ENCODE measurements at regions not wholly inside any gene's neighbourhood (a gene's known extent, or its start where the extent isn't known, plus 50 kb on each side); places are given as distances from the start of the nearest gene placed in this dataset.
"Not testable (repeated sequence)": the region's sequence is repeated elsewhere in the genome, so short reads cannot be mapped to it uniquely, and the experiment has no call there.

- Histone ChIP-seq H2AFZ (ENCODE audit: low read length) (no peak overlapping the region), H3K9me3 (replicated peaks; ENCODE audit: insufficient read depth, low read length) (no peaks in the 10 kb centered on the region), H4K20me1 (ENCODE audit: insufficient read depth, low read length) (no peaks in the 10 kb centered on the region), H3K9ac (ENCODE audit: low read length) (no peak overlapping the region), H3K4me1 (ENCODE audit: low read length) (no peaks in the 10 kb centered on the region), H3K27ac (ENCODE audit: low read length) (no peak overlapping the region), H3K79me2 (ENCODE audit: low read length) (no peaks in the 10 kb centered on the region), H3K4me3 (ENCODE audit: low read length) (no peak overlapping the region), H3K9me2 (replicated peaks; ENCODE audit: insufficient read depth, low read length) (no peaks in the 10 kb centered on the region), H3K4me2 (ENCODE audit: low read depth, low read length) (no peak overlapping the region), H3K27me3 (replicated peaks; ENCODE audit: insufficient read depth, low read length) (no peaks in the 10 kb centered on the region), H3K36me3 (replicated peaks; ENCODE audit: insufficient read depth, low read length) (no peaks in the 10 kb centered on the region), H3F3A (ENCODE audit: insufficient read depth, low read length) (no peaks in the 10 kb centered on the region)
- TF ChIP-seq EZH2phosphoT487 (IDR thresholded peaks at IDR 0.05; ENCODE audit: low read length) (no peak), EZH2 (optimal IDR thresholded peaks at IDR 0.05; ENCODE audit: low read depth, low read length) (no peak)
- TF ChIP-seq, protein P1, sequence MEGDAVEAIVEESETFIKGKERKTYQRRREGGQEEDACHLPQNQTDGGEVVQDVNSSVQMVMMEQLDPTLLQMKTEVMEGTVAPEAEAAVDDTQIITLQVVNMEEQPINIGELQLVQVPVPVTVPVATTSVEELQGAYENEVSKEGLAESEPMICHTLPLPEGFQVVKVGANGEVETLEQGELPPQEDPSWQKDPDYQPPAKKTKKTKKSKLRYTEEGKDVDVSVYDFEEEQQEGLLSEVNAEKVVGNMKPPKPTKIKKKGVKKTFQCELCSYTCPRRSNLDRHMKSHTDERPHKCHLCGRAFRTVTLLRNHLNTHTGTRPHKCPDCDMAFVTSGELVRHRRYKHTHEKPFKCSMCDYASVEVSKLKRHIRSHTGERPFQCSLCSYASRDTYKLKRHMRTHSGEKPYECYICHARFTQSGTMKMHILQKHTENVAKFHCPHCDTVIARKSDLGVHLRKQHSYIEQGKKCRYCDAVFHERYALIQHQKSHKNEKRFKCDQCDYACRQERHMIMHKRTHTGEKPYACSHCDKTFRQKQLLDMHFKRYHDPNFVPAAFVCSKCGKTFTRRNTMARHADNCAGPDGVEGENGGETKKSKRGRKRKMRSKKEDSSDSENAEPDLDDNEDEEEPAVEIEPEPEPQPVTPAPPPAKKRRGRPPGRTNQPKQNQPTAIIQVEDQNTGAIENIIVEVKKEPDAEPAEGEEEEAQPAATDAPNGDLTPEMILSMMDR (IDR thresholded peaks at IDR 0.05; ENCODE audit: low read length): no peak
- no peak for DNase-seq
Measured at GRCh38 chr2:51265539-51265938, 233.6 kb upstream of the NRXN1 start.

DNA sequence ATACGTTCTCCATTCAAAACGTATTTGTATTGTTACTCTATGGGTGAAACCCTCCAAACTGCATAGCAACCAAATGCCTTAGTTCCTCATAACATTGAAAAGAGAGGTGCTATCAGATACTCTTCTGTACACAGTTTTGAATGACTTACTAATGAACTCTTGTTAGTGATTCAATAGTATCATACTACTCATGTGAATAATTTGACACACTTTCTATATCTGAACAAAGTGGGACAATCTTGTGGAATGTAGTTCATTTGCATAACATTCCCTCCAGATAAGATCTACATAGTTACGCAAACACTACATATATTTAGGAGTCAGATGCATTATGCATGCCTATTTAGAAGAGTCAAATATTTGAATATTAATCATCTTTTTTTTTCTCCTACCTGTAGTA lies 232.0 kb upstream of the NRXN1 start:
- DNase-seq: no peak

GRCh38 chr2:51263101-51263500 lies 231.2 kb upstream of the NRXN1 start:
- not testable (repeated sequence) for H3K27ac ChIP-seq (ENCODE audit: low read length); H2AFZ ChIP-seq (ENCODE audit: low read length); H3F3A ChIP-seq (ENCODE audit: insufficient read depth, low read length); H3K9me3 ChIP-seq (replicated peaks; ENCODE audit: insufficient read depth, low read length); H3K9me2 ChIP-seq (replicated peaks; ENCODE audit: insufficient read depth, low read length); H4K20me1 ChIP-seq (ENCODE audit: insufficient read depth, low read length); H3K27me3 ChIP-seq (replicated peaks; ENCODE audit: insufficient read depth, low read length); H3K9ac ChIP-seq (ENCODE audit: low read length); H3K79me2 ChIP-seq (ENCODE audit: low read length); H3K36me3 ChIP-seq (replicated peaks; ENCODE audit: insufficient read depth, low read length); H3K4me3 ChIP-seq (ENCODE audit: low read length); DNase-seq; H3K4me2 ChIP-seq (ENCODE audit: low read depth, low read length); H3K4me1 ChIP-seq (ENCODE audit: low read length)

More for the DNA sequence above, 232.0 kb upstream of the NRXN1 start:
- Histone ChIP-seq H3K4me3 (ENCODE audit: low read length) (no peak overlapping the region), H3K27ac (ENCODE audit: low read length) (no peak overlapping the region), H4K20me1 (ENCODE audit: insufficient read depth, low read length) (no peaks in the 10 kb centered on the region), H3K79me2 (ENCODE audit: low read length) (no peaks in the 10 kb centered on the region), H3K27me3 (replicated peaks; ENCODE audit: insufficient read depth, low read length) (no peaks in the 10 kb centered on the region), H3K4me1 (ENCODE audit: low read length) (no peaks in the 10 kb centered on the region), H3K9ac (ENCODE audit: low read length) (no peak overlapping the region), H3K9me3 (replicated peaks; ENCODE audit: insufficient read depth, low read length) (no peaks in the 10 kb centered on the region), H2AFZ (ENCODE audit: low read length) (no peak overlapping the region), H3F3A (ENCODE audit: insufficient read depth, low read length) (no peaks in the 10 kb centered on the region), H3K36me3 (replicated peaks; ENCODE audit: insufficient read depth, low read length) (no peaks in the 10 kb centered on the region), H3K9me2 (replicated peaks; ENCODE audit: insufficient read depth, low read length) (no peaks in the 10 kb centered on the region), H3K4me2 (ENCODE audit: low read depth, low read length) (no peak overlapping the region)
- TF ChIP-seq, protein P1 (IDR thresholded peaks at IDR 0.05; ENCODE audit: low read length): no peak
- TF ChIP-seq EZH2phosphoT487 (IDR thresholded peaks at IDR 0.05; ENCODE audit: low read length) (no peak), EZH2 (optimal IDR thresholded peaks at IDR 0.05; ENCODE audit: low read depth, low read length) (no peak)

DNA sequence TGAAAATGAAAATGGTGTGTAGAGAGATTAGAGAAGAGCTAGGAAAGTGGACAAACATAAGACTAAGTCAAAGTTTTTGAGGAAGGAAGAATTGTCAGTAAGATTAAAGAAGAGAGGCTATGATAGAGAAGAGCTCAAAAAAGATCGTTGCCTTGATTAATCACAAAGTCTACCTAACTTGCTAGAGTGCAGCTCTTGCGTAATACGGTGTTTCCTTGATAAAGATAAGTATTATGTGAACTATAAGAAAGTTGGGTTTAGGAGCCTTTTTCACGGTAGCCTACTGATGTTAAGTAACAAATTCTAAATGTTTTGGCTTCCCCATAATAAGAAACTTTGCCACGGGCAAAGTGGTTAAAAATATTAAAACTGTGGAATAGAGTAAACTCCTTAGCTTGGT lies 226.4 kb upstream of the NRXN1 start:
- H3K79me2 ChIP-seq (ENCODE audit: low read length): no peaks in the 10 kb centered on the region
- H3K4me1 ChIP-seq (ENCODE audit: low read length): no peaks in the 10 kb centered on the region
- H3K9ac ChIP-seq (ENCODE audit: low read length): no peak overlapping the region
- H3K9me3 ChIP-seq (replicated peaks; ENCODE audit: insufficient read depth, low read length): no peaks in the 10 kb centered on the region
- TF ChIP-seq, protein P1 (IDR thresholded peaks at IDR 0.05; ENCODE audit: low read length): no peak
- TF ChIP-seq EZH2 (optimal IDR thresholded peaks at IDR 0.05; ENCODE audit: low read depth, low read length) (no peak), EZH2phosphoT487 (IDR thresholded peaks at IDR 0.05; ENCODE audit: low read length) (no peak)
- no peak overlapping the region for H3K4me3 ChIP-seq (ENCODE audit: low read length)
- no peak overlapping the region for H2AFZ ChIP-seq (ENCODE audit: low read length)
- H3K36me3 ChIP-seq (replicated peaks; ENCODE audit: insufficient read depth, low read length): no peaks in the 10 kb centered on the region
- H4K20me1 ChIP-seq (ENCODE audit: insufficient read depth, low read length): no peaks in the 10 kb centered on the region
- no peaks in the 10 kb centered on the region for H3F3A ChIP-seq (ENCODE audit: insufficient read depth, low read length)
- no peaks in the 10 kb centered on the region for H3K27me3 ChIP-seq (replicated peaks; ENCODE audit: insufficient read depth, low read length)
- no peak overlapping the region for H3K4me2 ChIP-seq (ENCODE audit: low read depth, low read length)
- H3K27ac ChIP-seq (ENCODE audit: low read length): no peak overlapping the region
- no peak for DNase-seq
- no peaks in the 10 kb centered on the region for H3K9me2 ChIP-seq (replicated peaks; ENCODE audit: insufficient read depth, low read length)
